IPS-20b (cell line): ENCODE measurements at regions not wholly inside any gene's neighbourhood (a gene's known extent, or its start where the extent isn't known, plus 50 kb on each side); places are given as distances from the start of the nearest gene placed in this dataset.

Source experiments
- H3K27ac ChIP-seq: one replicate; pipeline ENCODE4 v1.5.1; 2013; ENCODE audit warnings: low read length
- H3K27me3 ChIP-seq: 2 replicates; pipeline ENCODE4 v1.6.1; 2013; ENCODE audit warnings: mild to moderate bottlenecking, low read length, inconsistent platforms; ENCODE audit not compliant: insufficient read depth
- H3K36me3 ChIP-seq: 2 replicates; pipeline ENCODE4 v1.6.1; 2013; ENCODE audit warnings: low read depth, mild to moderate bottlenecking, inconsistent platforms, low read length, moderate library complexity; ENCODE audit not compliant: insufficient read depth
- H3K4me1 ChIP-seq: 2 replicates; pipeline ENCODE4 v1.6.1; 2013; ENCODE audit warnings: mild to moderate bottlenecking, control low read depth, inconsistent platforms, low read length, moderate library complexity; ENCODE audit not compliant: insufficient read depth
- H3K4me3 ChIP-seq: 2 replicates; pipeline ENCODE4 v1.5.1; 2013; ENCODE audit warnings: mild to moderate bottlenecking, low read length, inconsistent platforms
- H3K9ac ChIP-seq: 2 replicates; pipeline ENCODE4 v1.6.1; 2013; ENCODE audit warnings: low read depth, mild to moderate bottlenecking, inconsistent platforms, low read length, moderate library complexity
- H3K9me3 ChIP-seq: 2 replicates; pipeline ENCODE4 v1.6.1; 2013; ENCODE audit warnings: mild to moderate bottlenecking, low read depth, low read length, inconsistent platforms; ENCODE audit not compliant: insufficient read depth

- H3K4me1 ChIP-seq, result peaks cover 13% of the 10 kb centered on the region
- H3K27me3 ChIP-seq, result peaks cover 74% of the 10 kb centered on the region
- no peak overlapping the region for H3K27ac ChIP-seq
- no peak overlapping the region for H3K9ac ChIP-seq
- peak overlapping the region; percentile 43; the same call in 1 of the 2 replicates for H3K4me3 ChIP-seq
- no peaks in the 10 kb centered on the region for H3K9me3 ChIP-seq
- H3K36me3 ChIP-seq, result no peaks in the 10 kb centered on the region
These were observed 101.8 kb upstream of the DIO3 start for GRCh38 chr14:101459551-101459900.

- Histone ChIP-seq H3K27me3 (peaks cover 64% of the 10 kb centered on the region), H3K4me1 (peaks cover 13% of the 10 kb centered on the region), H3K36me3 (no peaks in the 10 kb centered on the region), H3K9ac (no peak overlapping the region), H3K27ac (no peak overlapping the region), H3K9me3 (no peaks in the 10 kb centered on the region), H3K4me3 (no peak overlapping the region)
These were observed 100.8 kb upstream of the DIO3 start for GRCh38 chr14:101460521-101460920.

GRCh38 chr14:101460986-101461750 is 100.1 kb upstream of the DIO3 start:
- Histone ChIP-seq H3K4me1 (peaks cover 7% of the 10 kb centered on the region; the same call in 1 of the 2 replicates), H3K9ac (no peak overlapping the region), H3K4me3 (no peak overlapping the region), H3K27ac (no peak overlapping the region), H3K36me3 (no peaks in the 10 kb centered on the region), H3K9me3 (no peaks in the 10 kb centered on the region), H3K27me3 (peaks cover 58% of the 10 kb centered on the region)

- Histone ChIP-seq H3K36me3 (no peaks in the 10 kb centered on the region), H3K9ac (no peak overlapping the region), H3K27me3 (peaks cover 51% of the 10 kb centered on the region), H3K4me1 (no peaks in the 10 kb centered on the region), H3K27ac (no peak overlapping the region), H3K4me3 (no peak overlapping the region), H3K9me3 (no peaks in the 10 kb centered on the region)
These were observed 99.4 kb upstream of the DIO3 start for GRCh38 chr14:101461891-101462290.

- no peak overlapping the region for H3K4me3 ChIP-seq
- H3K9ac ChIP-seq, result no peak overlapping the region
- H3K36me3 ChIP-seq, result no peaks in the 10 kb centered on the region
- H3K27me3 ChIP-seq, result peaks cover 40% of the 10 kb centered on the region
- H3K27ac ChIP-seq, result no peak overlapping the region
- no peaks in the 10 kb centered on the region for H3K4me1 ChIP-seq
- no peaks in the 10 kb centered on the region for H3K9me3 ChIP-seq
These were observed 98.3 kb upstream of the DIO3 start for GRCh38 chr14:101462726-101463565.

- peaks cover 33% of the 10 kb centered on the region for H3K27me3 ChIP-seq
- H3K9ac ChIP-seq, result no peak overlapping the region
- H3K4me3 ChIP-seq, result no peak overlapping the region
- H3K27ac ChIP-seq, result no peak overlapping the region
- no peaks in the 10 kb centered on the region for H3K36me3 ChIP-seq
- no peaks in the 10 kb centered on the region for H3K9me3 ChIP-seq
- H3K4me1 ChIP-seq, result no peaks in the 10 kb centered on the region
These were observed 97.6 kb upstream of the DIO3 start for GRCh38 chr14:101463566-101464171.

- Histone ChIP-seq H3K4me1 (no peaks in the 10 kb centered on the region), H3K4me3 (no peak overlapping the region), H3K36me3 (no peaks in the 10 kb centered on the region), H3K27ac (no peak overlapping the region), H3K9me3 (no peaks in the 10 kb centered on the region), H3K9ac (no peak overlapping the region), H3K27me3 (peaks cover 25% of the 10 kb centered on the region)
These were observed 96.8 kb upstream of the DIO3 start for GRCh38 chr14:101464310-101464983.

- H3K9me3 ChIP-seq, result no peaks in the 10 kb centered on the region
- no peak overlapping the region for H3K4me3 ChIP-seq
- no peaks in the 10 kb centered on the region for H3K36me3 ChIP-seq
- no peak overlapping the region for H3K9ac ChIP-seq
- H3K27me3 ChIP-seq, result peaks cover 18% of the 10 kb centered on the region
- no peak overlapping the region for H3K27ac ChIP-seq
- H3K4me1 ChIP-seq, result no peaks in the 10 kb centered on the region
These were observed 96.1 kb upstream of the DIO3 start for GRCh38 chr14:101464984-101465794.

GRCh38 chr14:101465795-101466448 is 95.4 kb upstream of the DIO3 start:
- no peak overlapping the region for H3K9ac ChIP-seq
- peaks cover 10% of the 10 kb centered on the region for H3K27me3 ChIP-seq
- H3K9me3 ChIP-seq, result no peaks in the 10 kb centered on the region
- H3K4me1 ChIP-seq, result no peaks in the 10 kb centered on the region
- no peaks in the 10 kb centered on the region for H3K36me3 ChIP-seq
- H3K4me3 ChIP-seq, result no peak overlapping the region
- no peak overlapping the region for H3K27ac ChIP-seq

GRCh38 chr14:101466456-101467180 is 94.7 kb upstream of the DIO3 start:
- Histone ChIP-seq H3K27me3 (peaks cover 3% of the 10 kb centered on the region; the same call in 1 of the 2 replicates), H3K4me3 (no peak overlapping the region), H3K9ac (no peak overlapping the region), H3K4me1 (no peaks in the 10 kb centered on the region), H3K9me3 (no peaks in the 10 kb centered on the region), H3K27ac (no peak overlapping the region), H3K36me3 (no peaks in the 10 kb centered on the region)
